ENCODE measurements at regions not wholly inside any gene's neighbourhood (a gene's known extent, or its start where the extent isn't known, plus 50 kb on each side); places are given as distances from the start of the nearest gene placed in this dataset.

DNA sequence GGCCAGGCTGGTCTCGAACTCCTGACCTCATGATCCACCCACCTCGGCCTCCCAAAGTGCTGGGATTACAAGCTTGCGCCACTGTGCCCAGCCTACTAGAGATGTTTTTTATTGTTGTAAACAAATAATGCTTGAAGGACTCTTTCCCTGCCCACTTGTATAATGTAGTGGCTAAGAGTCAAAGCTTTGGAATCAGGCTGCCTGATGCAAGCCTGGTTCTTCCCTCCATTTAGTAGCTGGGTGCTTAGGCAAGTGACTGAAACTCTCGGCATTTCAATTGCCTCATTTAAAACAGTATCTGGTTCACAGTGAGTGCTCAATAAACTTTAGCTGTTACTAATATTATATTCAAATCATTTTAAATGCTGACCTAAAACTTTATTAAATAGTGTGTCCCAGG lies 144.2 kb upstream of the FOXN2 start:
- no peak overlapping the region for H3K27ac ChIP-seq
- H3K9me3 ChIP-seq, result no peaks in the 10 kb centered on the region
- H3K27me3 ChIP-seq, result no peaks in the 10 kb centered on the region
- TF ChIP-seq, protein P1, sequence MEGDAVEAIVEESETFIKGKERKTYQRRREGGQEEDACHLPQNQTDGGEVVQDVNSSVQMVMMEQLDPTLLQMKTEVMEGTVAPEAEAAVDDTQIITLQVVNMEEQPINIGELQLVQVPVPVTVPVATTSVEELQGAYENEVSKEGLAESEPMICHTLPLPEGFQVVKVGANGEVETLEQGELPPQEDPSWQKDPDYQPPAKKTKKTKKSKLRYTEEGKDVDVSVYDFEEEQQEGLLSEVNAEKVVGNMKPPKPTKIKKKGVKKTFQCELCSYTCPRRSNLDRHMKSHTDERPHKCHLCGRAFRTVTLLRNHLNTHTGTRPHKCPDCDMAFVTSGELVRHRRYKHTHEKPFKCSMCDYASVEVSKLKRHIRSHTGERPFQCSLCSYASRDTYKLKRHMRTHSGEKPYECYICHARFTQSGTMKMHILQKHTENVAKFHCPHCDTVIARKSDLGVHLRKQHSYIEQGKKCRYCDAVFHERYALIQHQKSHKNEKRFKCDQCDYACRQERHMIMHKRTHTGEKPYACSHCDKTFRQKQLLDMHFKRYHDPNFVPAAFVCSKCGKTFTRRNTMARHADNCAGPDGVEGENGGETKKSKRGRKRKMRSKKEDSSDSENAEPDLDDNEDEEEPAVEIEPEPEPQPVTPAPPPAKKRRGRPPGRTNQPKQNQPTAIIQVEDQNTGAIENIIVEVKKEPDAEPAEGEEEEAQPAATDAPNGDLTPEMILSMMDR (IDR thresholded peaks at IDR 0.05), result no peak
- intact Hi-C loops (cut with DNase I; ENCODE audit: low total_unique reads), result no loop called here
- DNase-seq, result no peak
- no peaks in the 10 kb centered on the region for H3K36me3 ChIP-seq
- H3K4me1 ChIP-seq, result peaks cover 0 to 2% (median 0%) of the 10 kb centered on the region in 4 donors
- H3K4me3 ChIP-seq, result no peak overlapping the region

DNA sequence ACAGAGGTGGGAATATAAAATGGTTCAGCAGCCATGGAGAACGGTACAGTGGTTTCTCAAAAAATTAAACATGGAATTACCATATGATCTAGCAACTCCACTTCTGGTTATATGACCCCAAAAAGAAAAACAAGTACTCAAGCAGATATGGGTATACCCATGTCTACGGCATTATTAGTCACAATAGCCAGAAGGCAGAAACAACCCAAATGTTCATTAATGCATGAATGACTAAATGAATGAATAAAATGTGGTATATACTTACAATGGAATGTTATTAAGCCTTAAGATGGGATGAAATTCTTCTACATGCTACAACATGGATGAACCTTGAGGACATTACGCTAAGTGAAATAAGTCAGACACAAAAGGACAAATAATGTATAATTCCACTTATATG lies 141.3 kb upstream of the FOXN2 start:
- H3K27ac ChIP-seq, result no peak overlapping the region
- no peaks in the 10 kb centered on the region for H3K36me3 ChIP-seq
- peaks cover 0 to 5% (median 0%) of the 10 kb centered on the region in 4 donors for H3K4me1 ChIP-seq
- no peaks in the 10 kb centered on the region for H3K27me3 ChIP-seq
- no peaks in the 10 kb centered on the region for H3K9me3 ChIP-seq
- TF ChIP-seq, protein P1 (IDR thresholded peaks at IDR 0.05), result no peak
- no peak overlapping the region for H3K4me3 ChIP-seq
- intact Hi-C loops (cut with DNase I; ENCODE audit: low total_unique reads), result no loop called here
- DNase-seq, result no peak

GRCh38 chr2:48174503-48174902 lies 140.0 kb upstream of the FOXN2 start:
- no peak overlapping the region for H3K4me3 ChIP-seq
- no peak for DNase-seq
- H3K36me3 ChIP-seq, result no peaks in the 10 kb centered on the region
- H3K9me3 ChIP-seq, result no peaks in the 10 kb centered on the region
- peaks cover 0 to 5% (median 0%) of the 10 kb centered on the region in 4 donors for H3K4me1 ChIP-seq
- TF ChIP-seq, protein P1 (IDR thresholded peaks at IDR 0.05), result no peak
- no peaks in the 10 kb centered on the region for H3K27me3 ChIP-seq
- intact Hi-C loops (cut with DNase I; ENCODE audit: low total_unique reads), result no loop called here
- no peak overlapping the region for H3K27ac ChIP-seq

DNA sequence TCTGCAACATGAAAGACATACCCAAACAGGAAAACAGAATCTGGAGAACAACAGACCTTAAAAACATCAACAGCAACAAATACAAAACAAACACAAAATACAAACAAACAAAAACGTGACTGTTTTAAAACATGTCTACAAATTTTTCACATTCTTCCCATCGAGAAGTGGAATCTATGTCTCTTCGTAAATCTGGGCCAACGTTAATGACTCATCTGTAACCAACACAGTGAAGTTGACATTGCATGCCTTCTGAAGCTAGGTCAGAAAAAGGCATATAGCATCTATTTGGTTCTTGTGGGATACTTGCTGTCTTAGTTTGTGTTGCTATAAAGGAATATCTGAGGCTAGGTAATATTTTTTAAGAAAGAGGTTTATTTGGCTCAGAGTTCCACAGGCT lies 139.2 kb upstream of the FOXN2 start:
- Histone ChIP-seq H3K9me3 (no peaks in the 10 kb centered on the region), H3K27me3 (no peaks in the 10 kb centered on the region), H3K4me1 (peaks cover 0 to 5% (median 0%) of the 10 kb centered on the region in 4 donors), H3K4me3 (no peak overlapping the region), H3K27ac (no peak overlapping the region), H3K36me3 (no peaks in the 10 kb centered on the region)
- TF ChIP-seq, protein P1 (IDR thresholded peaks at IDR 0.05), result no peak
- no peak for DNase-seq
- intact Hi-C loops (cut with DNase I; ENCODE audit: low total_unique reads), result no loop called here

- intact Hi-C loops (cut with DNase I; ENCODE audit: low total_unique reads), result no loop called here
- H3K36me3 ChIP-seq, result no peaks in the 10 kb centered on the region
- no peaks in the 10 kb centered on the region for H3K9me3 ChIP-seq
- H3K27me3 ChIP-seq, result no peaks in the 10 kb centered on the region
- no peak overlapping the region for H3K27ac ChIP-seq
- no peak for DNase-seq
- no peak overlapping the region for H3K4me3 ChIP-seq
- TF ChIP-seq, protein P1 (IDR thresholded peaks at IDR 0.05), result no peak
- H3K4me1 ChIP-seq, result peaks cover 0 to 5% (median 0%) of the 10 kb centered on the region in 4 donors
Measured at GRCh38 chr2:48175656-48176055, 138.8 kb upstream of the FOXN2 start.

- H3K27me3 ChIP-seq, result no peaks in the 10 kb centered on the region
- no peaks in the 10 kb centered on the region for H3K36me3 ChIP-seq
- TF ChIP-seq, protein P1 (IDR thresholded peaks at IDR 0.05), result no peak
- H3K4me3 ChIP-seq, result no peak overlapping the region
- intact Hi-C loops (cut with DNase I; ENCODE audit: low total_unique reads), result no loop called here
- H3K4me1 ChIP-seq, result peaks cover 0 to 5% (median 0%) of the 10 kb centered on the region in 4 donors
- no peak for DNase-seq
- no peak overlapping the region for H3K27ac ChIP-seq
- no peaks in the 10 kb centered on the region for H3K9me3 ChIP-seq
Measured at GRCh38 chr2:48176876-48177275, 137.6 kb upstream of the FOXN2 start.

Measured in tibial artery (tissue), 4 donors.